HG02840 (cell line): ENCODE measurements at regions not wholly inside any gene's neighbourhood (a gene's known extent, or its start where the extent isn't known, plus 50 kb on each side); places are given as distances from the start of the nearest gene placed in this dataset.
A peak's percentile ranks its signal among the peaks of the same experiment; 100 is the strongest.

Experiments
- ATAC-seq: cut with Tn5 transposase; IDR thresholded peaks from one replicate; pipeline ENCODE4 v1.9.1; 2021; ENCODE audit warnings: mild to moderate bottlenecking, moderate library complexity, moderate number of reproducible peaks; ENCODE audit not compliant: unreplicated experiment, low FRiP score

- no peak for ATAC-seq
Measured at GRCh38 chr7:15950299-15950698, 263.8 kb upstream of the MEOX2 start.

GRCh38 chr7:15947754-15948153, 261.3 kb upstream of the MEOX2 start:
- ATAC-seq: no peak

- ATAC-seq: no peak
Measured at GRCh38 chr7:15938115-15938514, 251.6 kb upstream of the MEOX2 start.

DNA sequence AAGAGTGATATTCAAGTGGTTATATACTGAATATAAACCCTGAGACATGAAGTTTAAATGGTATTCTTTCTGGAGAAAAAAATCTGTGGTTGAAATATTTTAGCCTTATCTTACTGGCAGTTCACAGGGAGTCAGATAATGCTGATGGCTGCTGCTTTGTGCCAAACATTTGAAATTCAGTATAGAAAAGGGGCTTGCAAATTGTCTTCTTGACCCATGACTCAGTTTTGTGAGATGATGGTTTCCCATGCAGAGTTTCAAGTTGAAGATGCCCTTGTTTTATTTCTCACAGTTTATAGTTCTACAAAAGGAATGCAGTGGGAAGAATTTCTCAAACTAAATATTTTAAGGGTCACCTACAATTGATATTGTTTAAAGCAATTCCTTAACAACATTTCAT, 251.1 kb upstream of the MEOX2 start:
- no peak for ATAC-seq

DNA sequence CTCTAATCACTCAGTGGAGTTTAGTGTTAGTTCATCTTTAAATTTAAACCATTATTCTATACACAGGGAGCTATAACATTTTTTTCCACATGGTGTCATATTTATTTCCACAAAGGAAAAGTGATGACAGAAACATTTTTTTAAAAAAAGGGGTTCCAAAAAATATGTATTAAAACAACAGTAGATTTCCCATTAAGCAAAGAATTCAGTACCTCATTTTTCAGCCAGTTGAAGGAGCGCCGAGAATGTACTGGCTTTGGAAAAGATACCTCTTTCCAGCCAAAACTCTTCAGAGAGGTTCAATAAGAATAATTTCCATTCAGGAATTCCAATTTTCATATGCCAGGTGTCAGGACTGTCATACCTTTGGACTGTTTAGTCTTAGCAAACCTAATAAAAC, 250.5 kb upstream of the MEOX2 start:
- no peak for ATAC-seq

GRCh38 chr7:15932318-15932717, 245.8 kb upstream of the MEOX2 start:
- no peak for ATAC-seq

DNA sequence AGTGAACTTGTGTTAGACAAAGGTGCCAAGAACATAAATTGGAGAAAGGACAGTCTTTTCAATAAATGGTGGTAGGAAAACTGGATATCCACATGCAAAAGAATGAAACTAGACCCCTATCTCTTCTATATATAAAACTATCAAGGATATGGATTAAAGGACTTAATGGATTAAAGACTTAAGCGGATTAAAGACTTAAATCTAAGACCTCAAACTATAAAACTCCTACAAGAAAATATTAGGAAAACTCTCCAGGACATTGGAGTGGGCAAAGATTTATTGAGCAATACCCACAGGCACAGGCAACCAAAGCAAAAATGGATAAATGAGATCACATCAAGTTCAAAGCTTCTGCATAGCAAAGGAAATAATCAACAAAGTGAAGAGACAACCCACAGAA, 242.9 kb upstream of the MEOX2 start:
- no peak for ATAC-seq

DNA sequence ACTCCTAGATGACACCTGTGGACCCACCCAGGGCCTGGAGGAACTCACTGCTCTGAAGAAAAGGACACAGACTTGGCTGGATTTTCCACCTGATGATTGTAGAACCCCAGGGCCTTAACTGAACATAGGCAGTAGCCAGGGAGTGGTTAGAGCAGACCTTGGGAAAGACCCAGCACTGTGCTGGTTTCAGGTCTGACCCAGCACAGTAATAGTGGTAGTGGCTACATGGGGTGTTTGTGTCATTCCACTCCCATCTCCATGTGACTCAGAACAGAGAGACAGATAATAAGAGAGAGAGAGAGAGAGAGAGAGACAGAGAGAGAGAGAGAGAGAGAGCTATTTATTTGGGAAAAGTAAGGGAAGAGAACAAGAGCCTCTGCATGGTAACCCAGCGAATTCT, 239.1 kb upstream of the MEOX2 start:
- ATAC-seq: peak; percentile 63

DNA sequence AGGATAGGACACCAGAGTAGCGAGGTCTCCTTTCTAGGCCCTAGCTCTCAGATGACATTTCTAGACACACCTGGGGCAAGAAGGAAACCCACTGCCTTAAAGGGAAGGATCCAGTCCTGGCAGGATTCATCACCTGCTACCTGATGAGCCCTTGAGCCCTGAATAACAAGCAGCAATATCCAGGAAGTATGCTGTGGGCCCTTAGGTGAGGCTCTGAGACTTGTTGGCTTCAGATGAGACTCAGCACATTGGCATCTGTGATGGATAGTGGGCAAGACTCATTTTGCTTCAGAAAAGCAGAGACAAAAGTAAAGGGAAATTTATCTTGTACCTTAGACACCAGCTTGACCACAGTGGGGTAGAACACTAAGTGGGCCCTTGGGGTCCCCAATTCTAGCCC, 238.4 kb upstream of the MEOX2 start:
- no peak for ATAC-seq

DNA sequence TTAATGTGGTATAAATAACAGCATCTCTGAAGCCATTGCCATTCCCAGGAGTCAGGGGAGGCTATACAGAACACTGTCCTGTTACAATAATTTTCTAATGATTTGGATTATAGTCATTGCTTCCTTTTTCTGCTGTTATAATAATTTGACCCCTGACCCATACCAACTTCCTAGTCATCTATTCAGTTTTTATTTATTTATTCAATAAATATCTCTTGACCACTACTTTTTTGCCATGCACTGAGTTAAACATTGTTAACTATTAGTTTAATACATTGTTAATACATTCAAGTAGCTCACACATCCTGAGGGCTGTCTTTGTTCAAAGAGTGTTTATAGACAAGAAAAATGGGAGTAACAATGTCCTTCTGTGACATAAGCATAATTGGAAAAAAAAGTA, 235.5 kb upstream of the MEOX2 start:
- no peak for ATAC-seq

DNA sequence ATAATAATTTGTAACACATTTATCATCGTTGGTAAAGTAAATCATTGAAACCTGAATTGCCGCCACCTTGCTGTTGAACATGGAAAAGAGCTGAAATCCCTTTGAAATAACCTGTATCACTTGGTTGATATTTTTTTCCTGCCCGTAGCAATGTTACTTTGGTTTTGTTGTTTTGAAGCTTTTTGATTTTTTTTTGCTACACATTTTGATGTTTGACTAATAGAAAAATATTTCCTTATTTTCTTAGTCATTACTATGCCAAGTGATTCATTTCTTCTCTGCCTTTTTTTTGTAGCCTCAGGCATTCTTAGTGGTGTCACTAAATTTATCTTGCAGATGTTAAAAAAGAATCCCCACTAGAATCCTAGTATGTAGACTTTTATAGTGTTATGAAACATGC, 235.1 kb upstream of the MEOX2 start:
- ATAC-seq: no peak

- no peak for ATAC-seq
Measured at GRCh38 chr7:15920953-15921352, 234.5 kb upstream of the MEOX2 start.

GRCh38 chr7:15916681-15917380, 230.3 kb upstream of the MEOX2 start:
- no peak for ATAC-seq

- no peak for ATAC-seq
Measured at GRCh38 chr7:15915686-15916293, 229.3 kb upstream of the MEOX2 start.

- no peak for ATAC-seq
Measured at GRCh38 chr7:15914611-15915010, 228.1 kb upstream of the MEOX2 start.

DNA sequence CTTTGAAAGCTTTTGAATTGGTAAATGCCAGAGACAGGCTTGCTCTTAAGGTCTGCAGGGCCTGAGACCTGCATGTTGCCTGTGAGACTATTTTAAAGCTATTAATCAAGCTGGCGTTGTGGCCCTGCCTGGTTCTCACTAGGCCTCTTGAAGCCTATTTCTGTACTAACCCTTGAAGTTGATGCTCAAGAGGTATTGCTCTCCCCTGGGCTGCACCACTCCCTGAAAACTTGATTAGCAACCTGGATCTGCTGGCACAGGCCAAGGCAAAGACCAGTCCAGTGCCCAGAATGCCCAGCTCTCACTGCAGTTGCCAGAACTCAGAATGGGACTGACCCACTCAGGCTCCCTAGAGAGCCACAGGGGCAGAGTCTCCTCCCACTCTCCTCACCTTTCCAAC, 220.0 kb upstream of the MEOX2 start:
- ATAC-seq: no peak

DNA sequence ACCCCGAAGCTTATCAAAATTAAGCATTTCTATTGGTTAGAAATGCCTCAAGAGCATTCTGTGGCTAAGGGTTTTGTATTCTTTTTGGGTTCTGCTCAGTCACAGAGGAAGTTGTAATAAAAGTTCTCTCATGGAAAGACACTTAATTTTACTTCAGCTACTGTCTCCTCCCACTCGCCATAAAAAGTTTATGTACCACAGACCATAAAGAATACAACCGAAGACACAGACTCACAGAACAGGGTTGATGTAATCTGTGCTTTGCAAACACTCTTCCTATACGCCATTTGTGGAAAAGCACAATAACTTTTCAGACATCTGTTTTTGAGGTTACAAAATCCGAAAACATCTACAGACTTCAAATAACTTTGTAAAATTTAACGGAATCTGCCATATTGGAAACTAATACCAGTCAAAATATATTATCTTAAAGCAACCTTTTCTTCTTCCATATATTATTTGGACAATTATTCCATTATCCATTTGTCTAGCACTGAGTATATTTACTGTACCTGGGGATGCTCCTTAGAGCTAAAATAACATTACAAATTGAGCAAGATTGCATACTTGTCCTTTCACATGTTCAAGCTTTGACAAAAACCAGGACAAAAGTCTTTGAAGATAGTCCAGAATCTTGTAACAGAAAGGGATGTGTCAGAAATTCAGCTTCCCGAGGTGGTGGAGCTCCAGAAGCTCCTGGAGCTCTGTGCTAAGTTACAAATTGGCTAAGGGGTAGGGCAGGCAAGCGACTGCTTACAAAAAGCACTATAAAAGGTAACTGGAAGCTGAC, 219.0 kb upstream of the MEOX2 start:
- ATAC-seq: no peak

GRCh38 chr7:15891151-15891881, 204.8 kb upstream of the MEOX2 start:
- no peak for ATAC-seq

DNA sequence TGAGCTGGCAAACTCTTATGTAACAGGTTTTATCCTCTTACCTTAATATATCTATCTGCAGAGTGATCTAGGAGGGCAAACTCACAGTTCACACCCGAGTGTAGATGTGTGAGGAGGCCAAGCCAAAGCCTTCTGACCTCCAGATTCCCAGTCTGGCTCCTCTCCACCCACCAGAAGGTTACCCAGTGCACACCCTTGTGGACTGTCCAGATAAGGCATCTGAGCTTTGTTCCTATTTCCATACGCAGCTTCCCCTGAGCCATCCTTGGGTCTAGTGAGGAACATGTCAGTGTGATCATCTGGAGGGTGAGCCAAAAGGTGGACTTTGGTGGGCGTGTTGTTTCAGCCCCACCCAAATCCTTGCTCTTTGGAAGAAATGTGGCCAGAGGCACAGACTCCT, 203.0 kb upstream of the MEOX2 start:
- ATAC-seq: no peak

- ATAC-seq: no peak
Measured at GRCh38 chr7:15888090-15888489, 201.6 kb upstream of the MEOX2 start.

DNA sequence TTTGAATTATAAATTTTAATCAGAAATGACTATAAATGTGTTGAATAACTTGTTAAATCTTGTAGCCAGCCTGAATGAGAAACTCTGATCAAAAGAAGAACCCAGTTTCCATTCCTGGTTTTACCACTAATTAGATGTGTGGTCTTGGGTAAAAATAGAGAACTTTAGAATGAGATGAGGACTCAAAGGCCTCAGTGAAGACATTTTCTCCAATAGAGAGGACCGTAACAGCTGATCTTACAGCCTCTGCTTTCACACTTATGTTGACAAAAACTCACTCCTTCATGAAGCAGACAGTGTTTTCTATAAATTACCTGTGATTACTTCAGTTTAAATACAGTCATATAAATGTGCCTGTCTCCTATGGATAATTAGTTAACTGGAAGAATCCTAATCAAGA, 200.1 kb upstream of the MEOX2 start:
- no peak for ATAC-seq
